ENCODE measurements at regions not wholly inside any gene's neighbourhood (a gene's known extent, or its start where the extent isn't known, plus 50 kb on each side); places are given as distances from the start of the nearest gene placed in this dataset.

DNA sequence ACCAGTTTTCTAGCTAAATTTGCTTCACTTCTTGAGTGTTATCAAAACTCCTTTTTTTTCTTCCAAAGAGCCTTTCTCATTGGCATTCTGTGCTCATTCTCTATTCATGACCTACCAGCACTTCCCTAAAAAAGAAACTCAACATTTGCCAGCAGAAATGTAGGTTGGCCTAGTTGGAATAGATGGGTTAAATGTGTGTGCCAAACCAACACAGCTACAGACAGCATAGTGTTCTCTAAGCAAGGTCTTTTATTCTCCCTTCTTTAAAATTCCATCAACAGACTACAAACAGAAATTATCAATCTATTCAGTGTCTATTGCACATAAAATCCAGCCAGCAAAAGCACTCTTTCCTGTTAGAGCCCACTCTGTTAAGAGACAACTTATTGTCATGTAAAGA is 255.8 kb upstream of the PUM3 start:
- TF ChIP-seq CTCF (conservative IDR thresholded peaks at IDR 0.05 in 1 of 2, IDR thresholded peaks at IDR 0.05 in 1 of 2; ENCODE audit: extremely low read depth in 1 of 2, insufficient read depth in 1 of 2, low read depth in 1 of 2, low read length in 2 of 2) = no peak
- no peak for TF ChIP-seq EZH2 (IDR thresholded peaks at IDR 0.05; ENCODE audit: borderline replicate concordance, low read length)

Measured in mammary epithelial cell (primary cell).